K562 (cell line): ENCODE measurements at regions not wholly inside any gene's neighbourhood (a gene's known extent, or its start where the extent isn't known, plus 50 kb on each side); places are given as distances from the start of the nearest gene placed in this dataset.

Source experiments
- CUX1 ChIP-seq: fragments of 200-800 bp; sonication (Bioruptor generic); IDR thresholded peaks from 2 replicates; pipeline ENCODE4 v1.6.1; 2016; ENCODE audit warnings: missing genetic modification characterization, missing compliant biosample characterization
- ID3 ChIP-seq, 2 experiments: fragments of 250-450 bp in 1 of 2; fragments of 450-650 bp in 1 of 2; sonication (Bioruptor Pico) in 1 of 2; IDR thresholded peaks; 2 replicates each; pipeline versions ENCODE4 v1.6.1 to v1.8.0; 2016 to 2021; ENCODE audit warnings: mild to moderate bottlenecking in 2 of 2, moderate library complexity in 2 of 2, missing compliant biosample characterization in 1 of 2, missing genetic modification characterization in 1 of 2
- SIN3A ChIP-seq, 2 experiments: fragments of 150-350 bp in 1 of 2; IDR thresholded peaks; 2 replicates each; pipeline ENCODE4 v1.6.1; 2011 to 2016; ENCODE audit warnings: borderline replicate concordance in 2 of 2, low read depth in 2 of 2, low read length in 2 of 2, mild to moderate bottlenecking in 2 of 2, moderate library complexity in 2 of 2; ENCODE audit not compliant: control insufficient read depth in 1 of 2
- ZBTB40 ChIP-seq, 2 experiments: fragments of 450-650 bp in 1 of 2; sonication (generic) in 1 of 2; formaldehyde crosslinking in 1 of 2; IDR thresholded peaks; 2 replicates each; pipeline versions ENCODE4 v1.7.1 to v1.9.0; 2016 to 2022; ENCODE audit warnings: inconsistent platforms in 1 of 2, mild to moderate bottlenecking in 1 of 2, missing genetic modification reagents in 1 of 2
- ZNF277 ChIP-seq: fragments of 250-450 bp; sonication (Bioruptor Pico); IDR thresholded peaks from 2 replicates; pipeline ENCODE4 v1.8.0; 2022; ENCODE audit warnings: inconsistent platforms, mild to moderate bottlenecking, moderate library complexity, borderline replicate concordance
- ZNF778 ChIP-seq: fragments of 450-650 bp; formaldehyde crosslinking; IDR thresholded peaks from 2 replicates; pipeline ENCODE4 v1.4.0; 2020; ENCODE audit warnings: mild to moderate bottlenecking, moderate library complexity

GRCh38 chr2:151033271-151034248 lies 228.1 kb downstream of the RBM43 start (continued):
- TF ChIP-seq CUX1 (CRISPR knock-in tag), result no peak
- no peak for TF ChIP-seq ZBTB40 (IDR thresholded peaks at IDR 0.05)
- no peak for TF ChIP-seq ZBTB40 (CRISPR knock-in tag; IDR thresholded peaks at IDR 0.05)
- TF ChIP-seq ZNF778 (CRISPR knock-in tag), result no peak
- TF ChIP-seq ID3 (CRISPR knock-in tag; IDR thresholded peaks at IDR 0.05), result no peak
- TF ChIP-seq ID3 (tag; IDR thresholded peaks at IDR 0.05), result no peak
- TF ChIP-seq ZNF277 (CRISPR knock-in tag), result no peak
- TF ChIP-seq SIN3A (IDR thresholded peaks at IDR 0.05; ENCODE audit: borderline replicate concordance in 2 of 2, control insufficient read depth in 1 of 2, low read depth in 2 of 2, low read length in 2 of 2), result no peak
- TF ChIP-seq, all 486 proteins: peak for 0
